Left kidney (tissue), 1 donor: ENCODE measurements at regions not wholly inside any gene's neighbourhood (a gene's known extent, or its start where the extent isn't known, plus 50 kb on each side); places are given as distances from the start of the nearest gene placed in this dataset.
"Not testable (repeated sequence)": the region's sequence is repeated elsewhere in the genome, so short reads cannot be mapped to it uniquely, and the experiment has no call there.

Experiments
- DNase-seq: peaks from one replicate; pipeline ENCODE4 v3.0.0-alpha.2; 2013

- no peak for DNase-seq
These were observed 691.1 kb downstream of the METTL15 start for GRCh38 chr11:28799316-28799715.

GRCh38 chr11:28798286-28798685 is 690.1 kb downstream of the METTL15 start:
- no peak for DNase-seq

GRCh38 chr11:28797536-28797935 is 689.3 kb downstream of the METTL15 start:
- no peak for DNase-seq

- no peak for DNase-seq
These were observed 686.2 kb downstream of the METTL15 start for GRCh38 chr11:28794405-28794804.

- DNase-seq: no peak
These were observed 685.1 kb downstream of the METTL15 start for GRCh38 chr11:28793282-28793738.

GRCh38 chr11:28792856-28793255 is 684.7 kb downstream of the METTL15 start:
- DNase-seq: no peak

GRCh38 chr11:28787897-28788296 is 679.7 kb downstream of the METTL15 start:
- not testable (repeated sequence) for DNase-seq

GRCh38 chr11:28777126-28777525 is 668.9 kb downstream of the METTL15 start:
- no peak for DNase-seq

GRCh38 chr11:28773606-28774005 is 665.4 kb downstream of the METTL15 start:
- DNase-seq: no peak

GRCh38 chr11:28770806-28771205 is 662.6 kb downstream of the METTL15 start:
- DNase-seq: no peak

GRCh38 chr11:28767574-28767973 is 659.4 kb downstream of the METTL15 start:
- DNase-seq: no peak

GRCh38 chr11:28763876-28764275 is 655.7 kb downstream of the METTL15 start:
- no peak for DNase-seq

GRCh38 chr11:28763151-28763550 is 655.0 kb downstream of the METTL15 start:
- no peak for DNase-seq

GRCh38 chr11:28760676-28761390 is 652.6 kb downstream of the METTL15 start:
- no peak for DNase-seq

- no peak for DNase-seq
These were observed 651.1 kb downstream of the METTL15 start for GRCh38 chr11:28759311-28759710.

- no peak for DNase-seq
These were observed 649.7 kb downstream of the METTL15 start for GRCh38 chr11:28757725-28758515.

GRCh38 chr11:28756977-28757376 is 648.8 kb downstream of the METTL15 start:
- no peak for DNase-seq

- no peak for DNase-seq
These were observed 634.9 kb downstream of the METTL15 start for GRCh38 chr11:28743061-28743550.

GRCh38 chr11:28739489-28740280 is 631.5 kb downstream of the METTL15 start:
- DNase-seq: no peak

- DNase-seq: no peak
These were observed 630.4 kb downstream of the METTL15 start for GRCh38 chr11:28738549-28738948.

- DNase-seq: no peak
These were observed 628.1 kb downstream of the METTL15 start for GRCh38 chr11:28736256-28736655.

- DNase-seq: no peak
These were observed 627.3 kb downstream of the METTL15 start for GRCh38 chr11:28735511-28735910.
